HEK293 (cell line): ENCODE measurements at regions not wholly inside any gene's neighbourhood (a gene's known extent, or its start where the extent isn't known, plus 50 kb on each side); places are given as distances from the start of the nearest gene placed in this dataset.

Source experiments
- CTCF ChIA-PET: fragments of 350-600 bp; formaldehyde crosslinking; extraction: SDS; loops from one replicate; lab custom pipeline; 2021; ENCODE audit warnings: antibody characterized with exemption; lab: Yijun Ruan, JAX
- POLR2A ChIA-PET: fragments of 300-600 bp; formaldehyde crosslinking; extraction: SDS; loops from one replicate; lab custom pipeline; 2020; ENCODE audit warnings: antibody characterized with exemption, inconsistent platforms; lab: Yijun Ruan, JAX
- H3K27ac ChIP-seq: fragments of 200-500 bp; sonication (Bioruptor generic); 2 replicates; pipeline ENCODE4 v1.5.1; 2014; ENCODE audit warnings: low read depth, low read length, control low read depth, inconsistent platforms; ENCODE audit errors: extremely low read depth
- H3K36me3 ChIP-seq, 2 experiments: fragments of 200-500 bp in 1 of 2; sonication (Bioruptor generic) in 1 of 2; 1 replicate in 1 of 2; 2 replicates in 1 of 2; pipeline ENCODE4 v1.5.1; 2014 to 2017; ENCODE audit warnings: inconsistent platforms in 2 of 2, low read length in 2 of 2; ENCODE audit not compliant: control insufficient read depth in 2 of 2, insufficient read depth in 1 of 2
- H3K4me1 ChIP-seq: fragments of 200-500 bp; sonication (Bioruptor generic); 2 replicates; pipeline ENCODE4 v1.5.1; 2014; ENCODE audit warnings: mild to moderate bottlenecking, low read length, inconsistent platforms; ENCODE audit not compliant: control insufficient read depth, insufficient read depth
- H3K4me3 ChIP-seq: 2 replicates; pipeline ENCODE4 v1.5.1; 2011; ENCODE audit warnings: low read depth, mild to moderate bottlenecking, control low read depth, low read length, moderate library complexity
- H3K9me3 ChIP-seq: fragments of 200-500 bp; sonication (Bioruptor generic); 2 replicates; pipeline ENCODE4 v1.5.1; 2014; ENCODE audit warnings: low read depth, low read length, inconsistent platforms; ENCODE audit not compliant: control insufficient read depth, insufficient read depth
- IKZF3 ChIP-seq: fragments of 450-650 bp; IDR thresholded peaks from 2 replicates; pipeline ENCODE4 v1.5.0; 2018; ENCODE audit warnings: missing biosample characterization, mild to moderate bottlenecking, missing genetic modification characterization, moderate library complexity
- KLF10 ChIP-seq: fragments of 450-650 bp; IDR thresholded peaks from 2 replicates; pipeline ENCODE4 v1.5.1; 2018; ENCODE audit warnings: missing biosample characterization, mild to moderate bottlenecking, missing genetic modification characterization
- REPIN1 ChIP-seq: fragments of 450-650 bp; formaldehyde crosslinking; IDR thresholded peaks from 2 replicates; pipeline ENCODE4 v1.5.1; 2017; ENCODE audit warnings: missing biosample characterization, missing genetic modification characterization, low read depth
- SP3 ChIP-seq: fragments of 450-650 bp; formaldehyde crosslinking; IDR thresholded peaks from 2 replicates; pipeline ENCODE4 v1.5.1; 2016; ENCODE audit warnings: missing biosample characterization, missing genetic modification characterization
- SP7 ChIP-seq: fragments of 450-650 bp; formaldehyde crosslinking; IDR thresholded peaks from 2 replicates; pipeline ENCODE4 v1.5.1; 2016; ENCODE audit warnings: missing biosample characterization, missing genetic modification characterization
- ZBTB11 ChIP-seq: fragments of 450-650 bp; formaldehyde crosslinking; conservative IDR thresholded peaks from 2 replicates; pipeline ENCODE4 v1.5.1; 2016; ENCODE audit warnings: low read depth, missing biosample characterization, missing genetic modification characterization
- ZBTB8A ChIP-seq: fragments of 450-650 bp; formaldehyde crosslinking; IDR thresholded peaks from 2 replicates; pipeline ENCODE4 v1.5.1; 2016; ENCODE audit warnings: missing biosample characterization, missing genetic modification characterization
- ZFHX2 ChIP-seq: fragments of 450-650 bp; formaldehyde crosslinking; conservative IDR thresholded peaks from 2 replicates; pipeline ENCODE4 v1.5.1; 2016; ENCODE audit warnings: missing biosample characterization, missing genetic modification characterization
- ZFP3 ChIP-seq: fragments of 450-650 bp; formaldehyde crosslinking; IDR thresholded peaks from 2 replicates; pipeline ENCODE4 v1.5.1; 2016; ENCODE audit warnings: low read depth, missing biosample characterization, missing genetic modification characterization
- ZNF121 ChIP-seq: fragments of 450-650 bp; formaldehyde crosslinking; IDR thresholded peaks from 2 replicates; pipeline ENCODE4 v1.5.1; 2016; ENCODE audit warnings: missing biosample characterization, missing genetic modification characterization
- ZNF174 ChIP-seq: fragments of 450-650 bp; formaldehyde crosslinking; IDR thresholded peaks from 2 replicates; pipeline ENCODE4 v1.5.0; 2017; ENCODE audit warnings: missing biosample characterization, mild to moderate bottlenecking, missing genetic modification characterization
- ZNF324 ChIP-seq: fragments of 450-650 bp; formaldehyde crosslinking; IDR thresholded peaks from 2 replicates; pipeline ENCODE4 v1.5.1; 2016; ENCODE audit warnings: missing biosample characterization, missing genetic modification characterization
- ZNF350 ChIP-seq: fragments of 450-650 bp; formaldehyde crosslinking; IDR thresholded peaks from 2 replicates; pipeline ENCODE4 v1.5.0; 2017; ENCODE audit warnings: missing biosample characterization, mild to moderate bottlenecking, missing genetic modification characterization
- ZNF423 ChIP-seq: fragments of 450-650 bp; formaldehyde crosslinking; IDR thresholded peaks from 2 replicates; pipeline ENCODE4 v1.5.1; 2016; ENCODE audit warnings: missing biosample characterization, missing genetic modification characterization
- ZNF449 ChIP-seq: fragments of 450-650 bp; formaldehyde crosslinking; IDR thresholded peaks from 2 replicates; pipeline ENCODE4 v1.5.1; 2017; ENCODE audit warnings: missing biosample characterization, mild to moderate bottlenecking, missing genetic modification characterization, moderate library complexity
- ZNF514 ChIP-seq: fragments of 450-650 bp; formaldehyde crosslinking; IDR thresholded peaks from 2 replicates; pipeline ENCODE4 v1.5.1; 2016; ENCODE audit warnings: missing biosample characterization, missing genetic modification characterization
- ZNF558 ChIP-seq: fragments of 450-650 bp; formaldehyde crosslinking; IDR thresholded peaks from 2 replicates; pipeline ENCODE4 v1.5.1; 2016; ENCODE audit warnings: missing biosample characterization, missing genetic modification characterization
- ZNF621 ChIP-seq: fragments of 450-650 bp; formaldehyde crosslinking; IDR thresholded peaks from 2 replicates; pipeline ENCODE4 v1.5.1; 2017; ENCODE audit warnings: missing biosample characterization, missing genetic modification characterization
- ZSCAN30 ChIP-seq: fragments of 450-650 bp; IDR thresholded peaks from 2 replicates; pipeline ENCODE4 v1.5.1; 2018; ENCODE audit warnings: missing biosample characterization, mild to moderate bottlenecking, missing genetic modification characterization, moderate library complexity
- TF ChIP-seq, protein P1 (sequence below): fragments of 450-650 bp; formaldehyde crosslinking; IDR thresholded peaks from 2 replicates; pipeline ENCODE4 v1.5.1; 2017; ENCODE audit warnings: missing biosample characterization, missing genetic modification characterization
- TF ChIP-seq, protein P2 (sequence below): fragments of 450-650 bp; formaldehyde crosslinking; IDR thresholded peaks from 2 replicates; pipeline ENCODE4 v1.5.0; 2017; ENCODE audit warnings: missing biosample characterization, missing genetic modification characterization, borderline replicate concordance

- ChIA-PET CTCF (no interaction called here), POLR2A (no interaction called here)
- Histone ChIP-seq H3K4me3 (no peak overlapping the region), H3K36me3 (no peaks in the 10 kb centered on the region), H3K27ac (no peak overlapping the region), H3K4me1 (peaks cover 4% of the 10 kb centered on the region; the same call in 1 of the 2 replicates), H3K9me3 (no peaks in the 10 kb centered on the region)
- TF ChIP-seq ZFP3 (tag by site-specific recombination) (no peak), KLF10 (tag by site-specific recombination) (no peak)
These were observed 107.9 kb downstream of the LMO4 start for GRCh38 chr1:87436534-87436933.

DNA sequence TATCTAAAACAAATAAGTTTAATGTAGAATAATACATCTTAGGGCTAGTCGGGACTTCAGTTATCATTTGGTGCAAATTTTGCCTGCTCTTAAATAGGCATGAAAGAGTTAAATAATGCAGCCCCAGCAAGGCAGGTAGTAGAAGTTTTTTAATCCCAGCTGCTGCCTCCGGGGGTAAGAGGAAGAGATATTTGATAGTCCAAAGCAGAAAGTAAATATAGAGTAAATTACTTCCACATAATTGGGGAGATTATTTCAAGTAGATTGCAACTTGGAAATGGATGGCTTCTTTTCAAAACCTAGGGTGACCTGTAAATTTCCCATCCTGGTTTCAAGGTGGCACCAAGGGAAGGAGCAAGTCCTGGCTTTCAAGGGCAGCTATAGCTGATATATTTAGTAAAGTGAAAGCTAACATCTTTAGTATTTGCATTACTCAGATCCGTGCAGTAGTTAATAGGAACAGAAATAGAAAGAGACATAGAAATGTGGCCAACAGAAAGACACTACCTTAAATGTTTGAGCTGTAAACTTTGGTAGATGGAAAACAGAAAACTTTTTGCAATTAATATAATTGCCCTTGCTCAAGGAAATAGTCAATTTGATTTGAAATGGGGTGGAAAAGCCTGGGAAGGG is 109.1 kb downstream of the LMO4 start:
- peaks cover 4% of the 10 kb centered on the region; the same call in 1 of the 2 replicates for H3K4me1 ChIP-seq
- no peak overlapping the region for H3K27ac ChIP-seq
- H3K36me3 ChIP-seq, result no peaks in the 10 kb centered on the region
- H3K4me3 ChIP-seq, result no peak overlapping the region
- TF ChIP-seq ZNF324 (no peak), ZNF449 (tag by site-specific recombination) (no peak), ZBTB8A (tag by site-specific recombination) (no peak), ZNF514 (no peak), ZBTB11 (tag by site-specific recombination) (no peak), ZFHX2 (no peak), SP7 (tag by site-specific recombination) (no peak), ZSCAN30 (tag by site-specific recombination) (no peak), IKZF3 (tag by site-specific recombination) (no peak), SP3 (no peak), ZNF621 (tag by site-specific recombination) (no peak), REPIN1 (tag by site-specific recombination) (no peak), ZNF121 (tag by site-specific recombination) (no peak), ZNF558 (tag by site-specific recombination) (no peak), ZNF174 (tag by site-specific recombination) (no peak), ZNF350 (tag by site-specific recombination) (no peak), ZNF423 (no peak)
- TF ChIP-seq, protein P1, sequence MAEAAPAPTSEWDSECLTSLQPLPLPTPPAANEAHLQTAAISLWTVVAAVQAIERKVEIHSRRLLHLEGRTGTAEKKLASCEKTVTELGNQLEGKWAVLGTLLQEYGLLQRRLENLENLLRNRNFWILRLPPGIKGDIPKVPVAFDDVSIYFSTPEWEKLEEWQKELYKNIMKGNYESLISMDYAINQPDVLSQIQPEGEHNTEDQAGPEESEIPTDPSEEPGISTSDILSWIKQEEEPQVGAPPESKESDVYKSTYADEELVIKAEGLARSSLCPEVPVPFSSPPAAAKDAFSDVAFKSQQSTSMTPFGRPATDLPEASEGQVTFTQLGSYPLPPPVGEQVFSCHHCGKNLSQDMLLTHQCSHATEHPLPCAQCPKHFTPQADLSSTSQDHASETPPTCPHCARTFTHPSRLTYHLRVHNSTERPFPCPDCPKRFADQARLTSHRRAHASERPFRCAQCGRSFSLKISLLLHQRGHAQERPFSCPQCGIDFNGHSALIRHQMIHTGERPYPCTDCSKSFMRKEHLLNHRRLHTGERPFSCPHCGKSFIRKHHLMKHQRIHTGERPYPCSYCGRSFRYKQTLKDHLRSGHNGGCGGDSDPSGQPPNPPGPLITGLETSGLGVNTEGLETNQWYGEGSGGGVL, result no peak
- TF ChIP-seq, protein P2, sequence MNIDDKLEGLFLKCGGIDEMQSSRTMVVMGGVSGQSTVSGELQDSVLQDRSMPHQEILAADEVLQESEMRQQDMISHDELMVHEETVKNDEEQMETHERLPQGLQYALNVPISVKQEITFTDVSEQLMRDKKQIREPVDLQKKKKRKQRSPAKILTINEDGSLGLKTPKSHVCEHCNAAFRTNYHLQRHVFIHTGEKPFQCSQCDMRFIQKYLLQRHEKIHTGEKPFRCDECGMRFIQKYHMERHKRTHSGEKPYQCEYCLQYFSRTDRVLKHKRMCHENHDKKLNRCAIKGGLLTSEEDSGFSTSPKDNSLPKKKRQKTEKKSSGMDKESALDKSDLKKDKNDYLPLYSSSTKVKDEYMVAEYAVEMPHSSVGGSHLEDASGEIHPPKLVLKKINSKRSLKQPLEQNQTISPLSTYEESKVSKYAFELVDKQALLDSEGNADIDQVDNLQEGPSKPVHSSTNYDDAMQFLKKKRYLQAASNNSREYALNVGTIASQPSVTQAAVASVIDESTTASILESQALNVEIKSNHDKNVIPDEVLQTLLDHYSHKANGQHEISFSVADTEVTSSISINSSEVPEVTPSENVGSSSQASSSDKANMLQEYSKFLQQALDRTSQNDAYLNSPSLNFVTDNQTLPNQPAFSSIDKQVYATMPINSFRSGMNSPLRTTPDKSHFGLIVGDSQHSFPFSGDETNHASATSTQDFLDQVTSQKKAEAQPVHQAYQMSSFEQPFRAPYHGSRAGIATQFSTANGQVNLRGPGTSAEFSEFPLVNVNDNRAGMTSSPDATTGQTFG (tag by site-specific recombination), result no peak
- H3K9me3 ChIP-seq, result no peaks in the 10 kb centered on the region
- ChIA-PET CTCF (no interaction called here), POLR2A (no interaction called here)
